NCI-H446 treated with DMSO at 0.1 percent for 48 hours (cell line): ENCODE measurements at regions not wholly inside any gene's neighbourhood (a gene's known extent, or its start where the extent isn't known, plus 50 kb on each side); places are given as distances from the start of the nearest gene placed in this dataset.

Experiments
- DNase-seq: peaks from one replicate; lab custom pipeline; 2025; lab: John Stamatoyannopoulos, UW

- no peak for DNase-seq
Observed at GRCh38 chr18:74023220-74023619, 124.4 kb downstream of the FBXO15 start.

- DNase-seq = no peak
Observed at GRCh38 chr18:74019864-74020263, 127.8 kb downstream of the FBXO15 start.

- no peak for DNase-seq
Observed at GRCh38 chr18:74013955-74014354, 133.7 kb downstream of the FBXO15 start.

GRCh38 chr18:74012954-74013630, 134.5 kb downstream of the FBXO15 start:
- DNase-seq = no peak

GRCh38 chr18:74006143-74006542, 141.5 kb downstream of the FBXO15 start:
- no peak for DNase-seq

GRCh38 chr18:74005320-74006109, 142.1 kb downstream of the FBXO15 start:
- DNase-seq = no peak

- DNase-seq = no peak
Observed at GRCh38 chr18:73992242-73993022, 155.2 kb downstream of the FBXO15 start.

GRCh38 chr18:73991570-73991969, 156.1 kb downstream of the FBXO15 start:
- DNase-seq = no peak

- no peak for DNase-seq
Observed at GRCh38 chr18:73990258-73990657, 157.4 kb downstream of the FBXO15 start.

GRCh38 chr18:73987247-73987980, 160.2 kb downstream of the FBXO15 start:
- no peak for DNase-seq

GRCh38 chr18:73986711-73987110, 160.9 kb downstream of the FBXO15 start:
- no peak for DNase-seq

GRCh38 chr18:73985855-73986625, 161.6 kb downstream of the FBXO15 start:
- DNase-seq = no peak

- DNase-seq = no peak
Observed at GRCh38 chr18:73983970-73984369, 163.7 kb downstream of the FBXO15 start.

- DNase-seq = no peak
Observed at GRCh38 chr18:73983496-73983895, 164.1 kb downstream of the FBXO15 start.

GRCh38 chr18:73981796-73982195, 165.8 kb downstream of the FBXO15 start:
- DNase-seq = no peak

GRCh38 chr18:73980289-73980979, 167.2 kb downstream of the FBXO15 start:
- no peak for DNase-seq

- DNase-seq = no peak
Observed at GRCh38 chr18:73979742-73980141, 167.9 kb downstream of the FBXO15 start.

- DNase-seq = no peak
Observed at GRCh38 chr18:73976433-73976832, 171.2 kb downstream of the FBXO15 start.

- no peak for DNase-seq
Observed at GRCh38 chr18:73975266-73975665, 172.4 kb downstream of the FBXO15 start.

- no peak for DNase-seq
Observed at GRCh38 chr18:73973972-73974371, 173.7 kb downstream of the FBXO15 start.

- no peak for DNase-seq
Observed at GRCh38 chr18:73966954-73967353, 180.7 kb downstream of the FBXO15 start.
